ENCODE measurements at regions not wholly inside any gene's neighbourhood (a gene's known extent, or its start where the extent isn't known, plus 50 kb on each side); places are given as distances from the start of the nearest gene placed in this dataset.

GRCh38 chr4:144288011-144288903 lies 147.7 kb upstream of the GYPA start:
- CTCF ChIA-PET: no interaction called here
- POLR2A ChIA-PET: no interaction called here
- no peak for TF ChIP-seq CTCF (IDR thresholded peaks at IDR 0.05; ENCODE audit: control extremely low read depth, extremely low read depth, low read depth, missing control alignments)

GRCh38 chr4:144289667-144290428 lies 149.3 kb upstream of the GYPA start:
- no peak for TF ChIP-seq CTCF (IDR thresholded peaks at IDR 0.05; ENCODE audit: control extremely low read depth, extremely low read depth, low read depth, missing control alignments)
- CTCF ChIA-PET: no interaction called here
- POLR2A ChIA-PET: no interaction called here
- DNase-seq (ENCODE audit: extremely low spot score): no peak

More at GRCh38 chr4:144288011-144288903, 147.7 kb upstream of the GYPA start:
- no peak for DNase-seq (ENCODE audit: extremely low spot score)

GRCh38 chr4:144291164-144291563 lies 150.6 kb upstream of the GYPA start:
- no peak for TF ChIP-seq CTCF (IDR thresholded peaks at IDR 0.05; ENCODE audit: control extremely low read depth, extremely low read depth, low read depth, missing control alignments)
- CTCF ChIA-PET: interaction anchor here (1.1 to 1.2 kb wide), 2 partner anchors 10 to 14 kb away, joined by 3 to 4 read pairs; no protein-coding TSS in a partner anchor
- POLR2A ChIA-PET: no interaction called here
- DNase-seq (ENCODE audit: extremely low spot score): no peak

GRCh38 chr4:144294211-144294610 lies 153.7 kb upstream of the GYPA start:
- POLR2A ChIA-PET: no interaction called here
- no peak for DNase-seq (ENCODE audit: extremely low spot score)
- CTCF ChIA-PET: interaction anchor here (1.6 kb wide), 1 partner anchor 19 kb away, joined by 3 read pairs; no protein-coding TSS in a partner anchor
- TF ChIP-seq CTCF (IDR thresholded peaks at IDR 0.05; ENCODE audit: control extremely low read depth, extremely low read depth, low read depth, missing control alignments): no peak

- no peak for TF ChIP-seq CTCF (IDR thresholded peaks at IDR 0.05; ENCODE audit: control extremely low read depth, extremely low read depth, low read depth, missing control alignments)
- CTCF ChIA-PET: no interaction called here
- POLR2A ChIA-PET: no interaction called here
- DNase-seq (ENCODE audit: extremely low spot score): no peak
These were observed 154.9 kb upstream of the GYPA start for GRCh38 chr4:144295286-144295995.

- TF ChIP-seq CTCF (IDR thresholded peaks at IDR 0.05; ENCODE audit: control extremely low read depth, extremely low read depth, low read depth, missing control alignments): no peak
- POLR2A ChIA-PET: no interaction called here
- CTCF ChIA-PET: interaction anchor here (1.7 kb wide), 1 partner anchor 10 kb away, joined by 4 read pairs; no protein-coding TSS in a partner anchor
- no peak for DNase-seq (ENCODE audit: extremely low spot score)
These were observed 156.4 kb upstream of the GYPA start for GRCh38 chr4:144296941-144297340.
